CD14-positive monocyte (primary cell): ENCODE measurements at regions not wholly inside any gene's neighbourhood (a gene's known extent, or its start where the extent isn't known, plus 50 kb on each side); places are given as distances from the start of the nearest gene placed in this dataset.

Experiments
- DNase-seq, 3 donors: peaks; one replicate each; pipeline ENCODE4 v3.0.0-alpha.2; 2011 to 2022
- H2AFZ ChIP-seq: 2 replicates; pipeline ENCODE4 v1.6.0; 2012; ENCODE audit warnings: mild to moderate bottlenecking, low read depth, low read length, inconsistent platforms; ENCODE audit not compliant: insufficient read depth, poor library complexity, severe bottlenecking
- H3K27ac ChIP-seq, 2 donors: 1 replicate in 1 of 2; 2 replicates in 1 of 2; pipeline ENCODE4 v1.5.1; 2012 to 2013; ENCODE audit warnings: low read length in 2 of 2, control low read depth in 1 of 2, inconsistent platforms in 1 of 2, low read depth in 1 of 2, mild to moderate bottlenecking in 1 of 2
- H3K27me3 ChIP-seq, 2 donors: one replicate each; pipeline versions ENCODE4 v1.6.0 to v1.6.1; 2011 to 2013; ENCODE audit warnings: low read length in 2 of 2; ENCODE audit not compliant: control insufficient read depth in 2 of 2, insufficient read depth in 2 of 2
- H3K36me3 ChIP-seq, 2 donors: replicated peaks in 1 of 2; 1 replicate in 1 of 2; 2 replicates in 1 of 2; pipeline versions ENCODE4 v1.5.1 to v1.6.1; 2012 to 2013; ENCODE audit warnings: low read length in 2 of 2, control low read depth in 1 of 2, inconsistent platforms in 1 of 2, mild to moderate bottlenecking in 1 of 2; ENCODE audit not compliant: insufficient read depth in 2 of 2, control insufficient read depth in 1 of 2
- H3K4me1 ChIP-seq, 2 donors: 1 replicate in 1 of 2; 2 replicates in 1 of 2; pipeline versions ENCODE4 v1.5.1 to v1.6.1; 2012 to 2013; ENCODE audit warnings: low read length in 2 of 2, control low read depth in 1 of 2, inconsistent platforms in 1 of 2, mild to moderate bottlenecking in 1 of 2, moderate library complexity in 1 of 2; ENCODE audit not compliant: insufficient read depth in 2 of 2, control insufficient read depth in 1 of 2
- H3K4me2 ChIP-seq: replicated peaks from 2 replicates; pipeline ENCODE3; 2012; ENCODE audit warnings: low read length, moderate library complexity, mild to moderate bottlenecking; ENCODE audit not compliant: poor library complexity, severe bottlenecking; ENCODE audit errors: extremely low read depth
- H3K4me3 ChIP-seq, 3 experiments: fragments of 200-600 bp in 1 of 3; sonication (generic) in 1 of 3; replicated peaks in 1 of 3; 1 replicate in 2 of 3; 2 replicates in 1 of 3; pipeline ENCODE4 v1.5.1; 2011 to 2013; ENCODE audit warnings: low read length in 3 of 3, mild to moderate bottlenecking in 3 of 3, control low read depth in 2 of 3, low read depth in 2 of 3, inconsistent platforms in 1 of 3, moderate library complexity in 1 of 3
- H3K79me2 ChIP-seq: 2 replicates; pipeline ENCODE4 v1.6.0; 2012; ENCODE audit warnings: mild to moderate bottlenecking, control low read depth, inconsistent platforms, low read length, moderate library complexity; ENCODE audit not compliant: insufficient read depth
- H3K9ac ChIP-seq: 2 replicates; pipeline ENCODE4 v1.6.0; 2017; ENCODE audit warnings: low read length, mild to moderate bottlenecking; ENCODE audit not compliant: insufficient read depth, poor library complexity, severe bottlenecking
- H3K9me3 ChIP-seq, 2 donors: replicated peaks in 1 of 2; 1 replicate in 1 of 2; 2 replicates in 1 of 2; pipeline versions ENCODE4 v1.5.1 to v1.6.1; 2012 to 2013; ENCODE audit warnings: low read length in 2 of 2, control low read depth in 1 of 2; ENCODE audit not compliant: control insufficient read depth in 1 of 2, insufficient read depth in 1 of 2
- H4K20me1 ChIP-seq: 2 replicates; pipeline ENCODE4 v1.6.0; 2012; ENCODE audit warnings: mild to moderate bottlenecking, low read length, control low read depth, moderate library complexity; ENCODE audit not compliant: insufficient read depth
- H3K27ac Mint-ChIP-seq, 7 donors: one replicate each; pipeline ENCODE4 v1.8.0; 2020; ENCODE audit warnings: mild to moderate bottlenecking in 7 of 7, mixed read lengths in 7 of 7, moderate library complexity in 6 of 7, inconsistent platforms in 2 of 7
- H3K27me3 Mint-ChIP-seq, 3 donors: one replicate each; pipeline ENCODE4 v1.8.0; 2021 to 2022; ENCODE audit warnings: low read depth in 3 of 3, mild to moderate bottlenecking in 3 of 3, mixed read lengths in 3 of 3, moderate library complexity in 3 of 3, inconsistent platforms in 1 of 3
- H3K36me3 Mint-ChIP-seq, 2 donors: one replicate each; pipeline ENCODE4 v1.8.0; 2020; ENCODE audit warnings: mixed read lengths in 2 of 2, inconsistent platforms in 1 of 2, mild to moderate bottlenecking in 1 of 2
- H3K4me1 Mint-ChIP-seq: one replicate; pipeline ENCODE4 v1.8.0; 2020; ENCODE audit warnings: mild to moderate bottlenecking, mixed read lengths
- H3K4me3 Mint-ChIP-seq, 2 donors: one replicate each; pipeline ENCODE4 v1.8.0; 2020; ENCODE audit warnings: mild to moderate bottlenecking in 2 of 2, mixed read lengths in 2 of 2, moderate library complexity in 1 of 2
- H3K9me3 Mint-ChIP-seq, 7 donors: one replicate each; pipeline ENCODE4 v1.8.0; 2020 to 2022; ENCODE audit warnings: mixed read lengths in 7 of 7, mild to moderate bottlenecking in 6 of 7, moderate library complexity in 6 of 7, inconsistent platforms in 2 of 7
- CTCF ChIP-seq: fragments of 200-600 bp; IDR thresholded peaks from one replicate; pipeline ENCODE4 v1.8.0; 2022; ENCODE audit warnings: antibody characterized with exemption, mild to moderate bottlenecking
- WGBS: methylation state at CpG from one replicate; pipeline ENCODE4 v1.1.5; 2013; ENCODE audit warnings: missing lambda C conversion rate; ENCODE audit not compliant: insufficient coverage; 5-methylcytosine and 5-hydroxymethylcytosine counted together
- intact Hi-C, 2 donors: fragments of 100-400 bp; cut with micrococcal nuclease; formaldehyde crosslinking; loops; one replicate each; pipeline versions ENCODE4 v1.15.0 to v1.15.1; 2023

DNA sequence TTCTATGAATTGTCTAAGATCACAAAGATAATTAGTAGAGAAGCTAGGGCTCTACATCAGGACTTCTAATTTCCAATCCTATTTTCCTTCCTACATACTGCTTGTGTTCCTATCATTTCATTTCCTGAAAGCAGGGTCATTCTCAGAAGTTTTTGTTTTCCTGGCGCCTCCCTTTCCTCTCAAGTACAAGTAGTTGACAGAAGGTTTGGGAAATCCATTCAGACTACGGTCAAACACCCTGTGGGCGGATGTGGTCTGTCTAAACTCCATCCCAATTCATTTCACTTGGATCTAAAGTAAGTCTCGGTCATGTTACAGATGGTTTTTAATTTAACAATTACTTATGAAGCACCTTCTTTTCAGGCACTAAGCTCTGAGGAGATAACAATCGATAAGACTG is 221.4 kb downstream of the MTERF1 start:
- no peak overlapping the region for H3K4me3 ChIP-seq
- no peaks in the 10 kb centered on the region for H3K4me1 ChIP-seq
- peaks cover 0 to 1% (median 0%) of the 10 kb centered on the region in 3 donors for H3K27me3 Mint-ChIP-seq
- no peaks in the 10 kb centered on the region for H3K36me3 Mint-ChIP-seq
- no peaks in the 10 kb centered on the region for H3K9me3 ChIP-seq
- H3K79me2 ChIP-seq, result no peaks in the 10 kb centered on the region
- H3K4me3 Mint-ChIP-seq, result no peak overlapping the region
- H2AFZ ChIP-seq, result no peak overlapping the region
- no peak for DNase-seq
- no peaks in the 10 kb centered on the region for H3K27me3 ChIP-seq
- peaks cover 0 to 4% (median 0%) of the 10 kb centered on the region in 7 donors for H3K9me3 Mint-ChIP-seq
- no peaks in the 10 kb centered on the region for H3K36me3 ChIP-seq
- WGBS, result 100% methylated on average over 1 of the region's 5 CpGs
- no peak overlapping the region for H3K27ac Mint-ChIP-seq
- intact Hi-C loops, result no loop called here
- no peak overlapping the region for H3K4me2 ChIP-seq
- no peaks in the 10 kb centered on the region for H3K4me1 Mint-ChIP-seq
- TF ChIP-seq CTCF, result no peak
- no peak overlapping the region for H3K9ac ChIP-seq
- H3K27ac ChIP-seq, result no peak overlapping the region
- no peaks in the 10 kb centered on the region for H4K20me1 ChIP-seq

DNA sequence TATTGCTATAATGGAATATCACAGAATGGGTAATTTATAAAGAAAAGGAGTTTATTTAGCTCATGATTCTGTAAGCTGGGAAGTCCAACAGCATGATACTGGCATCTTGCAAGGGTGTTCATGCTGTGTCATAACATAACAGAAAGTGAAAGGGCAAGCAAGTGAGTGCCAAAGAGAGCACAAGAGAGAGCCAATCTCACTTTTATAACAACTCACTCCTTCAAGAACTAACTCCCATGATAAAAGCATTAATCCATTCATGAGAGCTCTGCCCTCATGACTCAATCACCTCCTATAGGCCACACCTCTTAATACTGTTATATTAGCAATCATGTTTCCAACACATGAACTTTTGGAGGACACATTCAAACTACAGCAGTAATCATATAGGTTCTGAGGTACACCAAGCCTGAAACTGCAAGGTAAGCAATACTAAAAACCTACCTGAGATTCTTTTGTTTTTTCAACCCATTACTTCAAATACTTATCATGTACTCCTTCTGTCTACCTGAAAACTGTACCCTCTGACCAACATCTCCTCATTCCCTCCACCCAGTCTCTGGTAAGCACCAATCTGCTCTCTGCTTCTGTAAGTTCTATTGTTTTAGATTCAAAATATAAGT is 219.7 kb downstream of the MTERF1 start:
- no peak for TF ChIP-seq CTCF

More for the DNA sequence above, 219.7 kb downstream of the MTERF1 start:
- Mint-ChIP-seq H3K9me3 (peaks cover 0 to 4% (median 2%) of the 10 kb centered on the region in 7 donors), H3K36me3 (no peaks in the 10 kb centered on the region), H3K4me1 (no peaks in the 10 kb centered on the region), H3K4me3 (no peak overlapping the region), H3K27ac (no peak overlapping the region), H3K27me3 (no peaks in the 10 kb centered on the region)
- intact Hi-C loops, result no loop called here
- Histone ChIP-seq H3K9me3 (peaks cover 0 to 2% of the 10 kb centered on the region in 2 donors), H3K36me3 (no peaks in the 10 kb centered on the region), H3K27me3 (no peaks in the 10 kb centered on the region), H3K4me1 (no peaks in the 10 kb centered on the region), H3K4me3 (no peak overlapping the region), H3K27ac (no peak overlapping the region), H3K4me2 (no peak overlapping the region), H4K20me1 (no peaks in the 10 kb centered on the region), H3K9ac (no peak overlapping the region), H3K79me2 (no peaks in the 10 kb centered on the region), H2AFZ (no peak overlapping the region)
- no peak for DNase-seq
